T-helper 1 cell treated with Interleukin-12 subunit alpha and Interleukin-12 subunit beta and Interleukin-4 antibody, amounts not matched to agents 30 ng/mL and 1 ng/mL, for 36 hours (primary cell): ENCODE measurements at regions not wholly inside any gene's neighbourhood (a gene's known extent, or its start where the extent isn't known, plus 50 kb on each side); places are given as distances from the start of the nearest gene placed in this dataset.

Experiments used
- intact Hi-C: fragments of 100-400 bp; cut with micrococcal nuclease; formaldehyde crosslinking; loops from one replicate; pipeline ENCODE4 v1.15.1; 2024

DNA sequence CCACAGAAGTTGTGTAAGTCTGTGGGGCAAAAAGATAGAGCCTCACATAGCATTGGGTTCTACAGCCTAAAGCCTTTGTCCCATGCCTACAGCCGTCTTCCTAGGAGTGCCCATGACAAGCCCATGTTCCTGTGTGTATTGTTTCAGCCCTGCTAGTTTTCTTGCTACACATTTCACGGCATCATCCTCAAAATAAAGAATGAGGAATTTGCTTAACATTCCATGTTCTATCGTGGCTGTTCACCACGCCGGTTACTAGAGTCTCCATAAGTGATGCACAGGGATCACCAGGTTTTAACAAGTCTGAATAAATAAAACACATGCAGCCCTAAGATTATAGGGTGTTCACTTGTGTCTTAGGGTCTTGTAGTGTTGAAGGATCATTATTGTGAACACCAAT, 87.4 kb upstream of the NGF start:
- intact Hi-C loops, result no loop called here

- intact Hi-C loops, result no loop called here
Measured at GRCh38 chr1:115423776-115424175, 85.7 kb upstream of the NGF start.

- intact Hi-C loops, result no loop called here
Measured at GRCh38 chr1:115419571-115419970, 81.5 kb upstream of the NGF start.

DNA sequence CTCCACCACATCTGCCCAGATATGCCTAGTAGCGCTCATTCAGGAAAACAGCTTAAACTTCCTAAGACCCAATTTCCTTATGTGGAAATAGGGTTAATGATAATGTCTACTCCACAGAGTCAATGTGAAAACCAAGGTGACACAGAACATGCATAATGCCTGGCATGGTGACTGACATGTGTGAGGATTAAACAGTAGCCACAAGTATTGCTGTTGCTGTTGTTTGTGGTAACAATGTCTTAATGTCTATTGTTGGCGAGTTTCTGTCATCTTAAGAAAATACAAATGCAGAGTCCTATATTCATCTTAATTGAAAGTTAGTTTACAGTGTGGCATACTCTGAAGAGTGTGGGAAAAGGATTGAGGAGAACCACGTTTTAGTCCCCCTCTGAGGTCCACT, 75.6 kb upstream of the NGF start:
- intact Hi-C loops, result no loop called here

- intact Hi-C loops, result no loop called here
Measured at GRCh38 chr1:115413208-115413607, 75.2 kb upstream of the NGF start.

- intact Hi-C loops, result no loop called here
Measured at GRCh38 chr1:115412733-115413132, 74.7 kb upstream of the NGF start.

DNA sequence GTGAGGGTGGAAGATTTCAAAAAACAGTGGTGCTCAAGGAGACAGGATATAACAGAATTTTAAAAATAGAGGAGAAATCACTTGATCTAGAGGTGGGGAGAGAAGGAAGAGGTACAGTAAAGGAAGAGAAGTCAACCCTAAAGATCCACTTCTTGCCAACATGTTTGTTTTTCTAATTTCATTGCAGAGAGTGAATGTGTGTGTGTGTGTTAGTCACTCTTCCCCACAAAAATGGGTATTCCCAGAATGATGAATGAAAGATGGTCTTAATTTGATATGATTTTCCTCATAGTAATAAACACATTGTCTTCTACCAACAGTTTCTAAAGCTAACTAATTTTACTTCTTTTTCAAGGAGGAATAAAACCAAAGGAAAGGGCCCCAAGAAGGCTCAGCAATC, 74.2 kb upstream of the NGF start:
- intact Hi-C loops, result no loop called here

DNA sequence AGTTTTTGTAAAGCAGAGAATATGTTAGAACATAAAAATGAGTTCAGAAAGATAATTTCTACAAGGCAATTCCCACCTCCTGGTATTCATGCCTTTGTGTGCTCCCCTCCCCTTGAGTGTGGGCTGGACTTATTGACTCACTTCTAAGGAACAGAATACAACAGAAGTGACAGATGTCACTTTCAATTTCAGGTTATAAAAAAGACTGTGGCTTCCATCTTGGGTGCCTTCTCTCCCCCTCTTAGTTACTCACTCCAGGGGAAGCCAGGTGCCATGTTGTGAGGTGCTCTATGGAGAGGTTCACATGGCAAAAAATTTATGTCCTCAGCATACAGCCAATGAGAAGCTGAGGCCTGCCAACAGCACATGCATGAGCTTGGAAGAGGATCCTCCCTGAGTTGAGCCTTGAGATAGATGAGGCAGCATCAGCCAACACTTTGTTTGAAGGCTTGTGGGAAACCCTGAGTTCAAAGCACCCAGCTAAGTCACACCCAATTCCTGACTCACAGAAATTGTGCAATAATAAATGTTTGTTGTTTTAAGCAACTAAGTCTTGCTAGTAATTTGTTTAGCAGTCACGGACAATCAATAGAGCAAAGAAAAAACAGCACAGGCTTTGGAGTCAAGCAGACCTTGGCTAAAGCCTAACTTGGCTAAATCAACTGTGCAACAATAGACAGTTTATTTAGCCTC, 73.5 kb upstream of the NGF start:
- intact Hi-C loops, result no loop called here

GRCh38 chr1:115409094-115410015, 71.3 kb upstream of the NGF start:
- intact Hi-C loops, result no loop called here

GRCh38 chr1:115408533-115408932, 70.5 kb upstream of the NGF start:
- intact Hi-C loops, result no loop called here

DNA sequence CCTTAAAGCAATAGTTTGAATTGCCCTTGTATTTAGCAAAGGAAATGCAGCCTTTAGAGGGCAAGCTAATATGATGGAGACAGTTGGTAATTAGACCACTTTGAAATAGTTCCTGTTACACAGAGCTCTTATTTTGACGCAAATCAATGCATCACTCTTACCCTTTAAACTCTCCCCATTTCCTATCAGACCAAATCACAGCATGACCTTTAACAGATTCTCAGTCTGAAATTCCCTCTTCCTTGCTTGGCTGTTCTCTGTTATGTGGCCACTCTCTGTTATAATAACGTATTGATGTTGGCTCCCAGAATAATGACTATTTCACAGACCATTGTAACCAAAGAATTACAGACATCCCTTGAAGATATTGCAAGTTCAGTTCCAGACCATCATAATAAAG, 66.9 kb upstream of the NGF start:
- intact Hi-C loops, result no loop called here

GRCh38 chr1:115402753-115403184, 64.7 kb upstream of the NGF start:
- intact Hi-C loops, result no loop called here

- intact Hi-C loops, result no loop called here
Measured at GRCh38 chr1:115401676-115402075, 63.6 kb upstream of the NGF start.

DNA sequence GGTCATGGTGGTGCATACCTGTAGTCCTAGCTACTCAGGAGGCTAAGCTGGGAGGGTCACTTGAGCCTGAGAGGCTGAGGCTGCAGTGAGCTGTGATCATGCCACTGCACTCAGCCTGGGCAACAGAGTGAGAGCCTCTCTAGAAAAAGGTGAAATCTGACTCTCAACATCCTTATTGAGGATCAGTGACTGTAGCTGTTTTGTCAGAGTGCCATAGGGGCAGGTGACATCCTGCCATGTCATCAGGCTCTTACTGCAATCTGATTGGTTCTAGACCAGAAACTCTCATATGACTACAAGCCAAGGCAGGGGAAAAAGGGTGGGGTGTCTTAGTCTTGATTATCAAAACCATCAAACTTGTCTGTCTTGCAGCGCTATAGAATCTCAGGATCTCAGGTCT, 62.8 kb upstream of the NGF start:
- intact Hi-C loops, result no loop called here

- intact Hi-C loops, result no loop called here
Measured at GRCh38 chr1:115400426-115400825, 62.4 kb upstream of the NGF start.

GRCh38 chr1:115398745-115399144, 60.7 kb upstream of the NGF start:
- intact Hi-C loops, result no loop called here
